A549 (cell line): ENCODE measurements at regions not wholly inside any gene's neighbourhood (a gene's known extent, or its start where the extent isn't known, plus 50 kb on each side); places are given as distances from the start of the nearest gene placed in this dataset.

Source experiments
- ATAC-seq, 2 experiments: fragments of 200-7000 bp in 1 of 2; fragments of >200 bp in 1 of 2; cut with Nextera tagmentation in 1 of 2; cut with Tn5 transposase in 1 of 2; 3 replicates each; pipeline versions ENCODE4 v1.8.0 to v1.9.1; 2018 to 2020; ENCODE audit warnings: mild to moderate bottlenecking in 1 of 2, moderate library complexity in 1 of 2
- CTCF ChIA-PET: fragments of 300-600 bp; sonication (Branson Sonifier 250); formaldehyde crosslinking; extraction: SDS; loops from one replicate; lab custom pipeline; 2021; ENCODE audit warnings: antibody characterized with exemption, inconsistent platforms; lab: Yijun Ruan, JAX
- POLR2A ChIA-PET: fragments of 350-600 bp; formaldehyde crosslinking; extraction: SDS; loops from one replicate; lab custom pipeline; 2021; ENCODE audit warnings: antibody characterized with exemption, inconsistent platforms; lab: Yijun Ruan, JAX
- DNase-seq, 2 experiments: peaks; one replicate each; pipeline versions ENCODE4 v3.0.0 to v3.0.0-alpha.2; 2011 to 2016; ENCODE audit warnings: low read depth in 1 of 2, low spot score in 1 of 2
- FAIRE-seq: peaks from 2 replicates; lab custom pipeline; 2011; peaks lifted over from hg19 to GRCh38; lab: Jason Lieb, UNC
- H3K27ac ChIP-seq, 2 experiments: fragments of >200 bp; sonication (Bioruptor Twin); formaldehyde crosslinking; 3 replicates each; pipeline ENCODE4 v1.5.1; 2016 to 2017
- H3K4me1 ChIP-seq: fragments of >200 bp; sonication (Bioruptor Twin); formaldehyde crosslinking; 3 replicates; pipeline ENCODE4 v1.6.1; 2016
- H3K4me2 ChIP-seq: fragments of >200 bp; sonication (Bioruptor Twin); formaldehyde crosslinking; 3 replicates; pipeline ENCODE4 v1.6.1; 2016
- H3K4me3 ChIP-seq: fragments of >200 bp; sonication (Bioruptor Twin); formaldehyde crosslinking; 3 replicates; pipeline ENCODE4 v1.5.1; 2016
- H3K9me3 ChIP-seq: fragments of >200 bp; sonication (Bioruptor Twin); formaldehyde crosslinking; 3 replicates; pipeline ENCODE4 v1.6.1; 2016
- CBX2 ChIP-seq: fragments of 200-600 bp; sonication (generic); IDR thresholded peaks from 2 replicates; pipeline ENCODE4 v1.6.1; 2016; ENCODE audit warnings: low read depth, mild to moderate bottlenecking, borderline replicate concordance
- CBX8 ChIP-seq: fragments of 200-600 bp; sonication (generic); IDR thresholded peaks from 2 replicates; pipeline ENCODE4 v1.6.1; 2016
- CHD2 ChIP-seq: fragments of 150-350 bp; IDR thresholded peaks from 2 replicates; pipeline ENCODE4 v1.6.1; 2014; ENCODE audit warnings: low read length; ENCODE audit not compliant: partially characterized antibody
- JUN ChIP-seq, 2 experiments: fragments of >200 bp; sonication (Bioruptor Twin); formaldehyde crosslinking; IDR thresholded peaks; 2 replicates in 1 of 2; 3 replicates in 1 of 2; pipeline ENCODE4 v1.6.1; 2016 to 2017
- MAZ ChIP-seq: fragments of 150-350 bp; IDR thresholded peaks from 2 replicates; pipeline ENCODE4 v1.6.1; 2014; ENCODE audit warnings: antibody characterized with exemption, low read depth, low read length, borderline replicate concordance
- NPAS2 ChIP-seq: fragments of 250-450 bp; sonication (Bioruptor Pico); IDR thresholded peaks from 2 replicates; pipeline ENCODE4 v1.8.0; 2022; ENCODE audit warnings: mild to moderate bottlenecking, moderate library complexity, borderline replicate concordance
- NR3C1 ChIP-seq: fragments of >200 bp; sonication (Bioruptor Twin); formaldehyde crosslinking; IDR thresholded peaks from 3 replicates; pipeline ENCODE4 v1.6.1; 2017
- POLR2A ChIP-seq: IDR thresholded peaks from 2 replicates; pipeline ENCODE4 v1.6.1; 2012; ENCODE audit warnings: mild to moderate bottlenecking, low read length
- POLR2AphosphoS2 ChIP-seq: conservative IDR thresholded peaks from 2 replicates; pipeline ENCODE4 v1.6.1; 2012; ENCODE audit warnings: low read length, improper control_type of control experiment, inconsistent platforms
- RAD21 ChIP-seq, 2 experiments: fragments of >200 bp in 1 of 2; sonication (Bioruptor Twin) in 1 of 2; formaldehyde crosslinking in 1 of 2; IDR thresholded peaks in 1 of 2; conservative IDR thresholded peaks in 1 of 2; 2 replicates in 1 of 2; 3 replicates in 1 of 2; pipeline ENCODE4 v1.6.1; 2012 to 2018; ENCODE audit warnings: inconsistent platforms in 1 of 2
- RNF2 ChIP-seq: fragments of 200-600 bp; sonication (generic); IDR thresholded peaks from 2 replicates; pipeline ENCODE4 v1.6.1; 2016; ENCODE audit warnings: low read depth, mild to moderate bottlenecking, antibody characterized with exemption, moderate library complexity, borderline replicate concordance
- SREBF2 ChIP-seq: fragments of 450-650 bp; IDR thresholded peaks from 2 replicates; pipeline ENCODE4 v1.6.1; 2014; ENCODE audit warnings: mild to moderate bottlenecking, moderate library complexity
- ZNF302 ChIP-seq: fragments of 250-450 bp; sonication (Bioruptor Pico); IDR thresholded peaks from 2 replicates; pipeline ENCODE4 v1.9.0; 2021; ENCODE audit warnings: inconsistent platforms, mild to moderate bottlenecking, moderate library complexity
- WGBS: methylation state at CpG from one replicate; pipeline ENCODE4 v1.1.6; 2017; ENCODE audit errors: missing lambda C conversion rate; 5-methylcytosine and 5-hydroxymethylcytosine counted together
- TF ChIP-seq, protein P1 (sequence below): fragments of 250-450 bp; sonication (Bioruptor Pico); IDR thresholded peaks from 2 replicates; pipeline ENCODE4 v1.5.0; 2020; ENCODE audit warnings: low read depth, mild to moderate bottlenecking, moderate library complexity
- TF ChIP-seq, protein P2 (sequence below): fragments of 250-450 bp; sonication (Bioruptor Pico); IDR thresholded peaks from 2 replicates; pipeline ENCODE4 v1.5.0; 2021; ENCODE audit warnings: mild to moderate bottlenecking, moderate library complexity, borderline replicate concordance
- TF ChIP-seq, protein P3 (sequence below): fragments of >200 bp; sonication (Bioruptor Twin); formaldehyde crosslinking; IDR thresholded peaks from 3 replicates; pipeline ENCODE4 v1.5.1; 2016
- TF ChIP-seq, protein P4 (sequence below): fragments of >200 bp; sonication (Bioruptor Twin); formaldehyde crosslinking; IDR thresholded peaks from 3 replicates; pipeline ENCODE4 v1.6.1; 2016

DNA sequence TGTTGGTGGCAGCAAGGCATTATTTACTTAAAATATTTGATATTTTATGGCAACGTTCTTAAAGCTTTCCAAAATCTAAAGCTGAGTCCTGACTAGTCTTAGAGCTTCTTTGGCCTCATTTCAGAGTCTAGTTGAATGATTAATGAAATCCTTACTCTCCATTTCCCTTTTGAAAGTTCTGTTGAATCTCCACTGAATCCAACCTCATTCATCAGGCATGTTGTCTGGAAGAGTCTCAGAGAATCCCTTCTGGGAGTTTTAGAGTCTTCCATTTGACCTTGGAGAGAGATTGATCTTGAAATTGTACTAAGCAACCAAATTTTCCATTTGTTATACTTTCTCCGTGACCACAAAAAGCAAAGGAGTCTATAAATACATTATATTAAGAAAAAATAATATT is 198.5 kb upstream of the TMEM196 start:
- WGBS = 66% methylated on average over 2 of the region's 2 CpGs
- Histone ChIP-seq H3K9me3 (no peaks in the 10 kb centered on the region), H3K4me3 (no peak overlapping the region), H3K4me1 (peaks cover 37% of the 10 kb centered on the region), H3K27ac (peak overlapping the region; percentile 78 to 88), H3K4me2 (no peak overlapping the region)
- DNase-seq = no peak
- ATAC-seq = no peak
- POLR2A ChIA-PET = no interaction called here
- no peak for TF ChIP-seq SREBF2
- TF ChIP-seq RNF2 = no peak
- no peak for TF ChIP-seq CBX8
- TF ChIP-seq POLR2AphosphoS2 = no peak
- TF ChIP-seq, protein P1, sequence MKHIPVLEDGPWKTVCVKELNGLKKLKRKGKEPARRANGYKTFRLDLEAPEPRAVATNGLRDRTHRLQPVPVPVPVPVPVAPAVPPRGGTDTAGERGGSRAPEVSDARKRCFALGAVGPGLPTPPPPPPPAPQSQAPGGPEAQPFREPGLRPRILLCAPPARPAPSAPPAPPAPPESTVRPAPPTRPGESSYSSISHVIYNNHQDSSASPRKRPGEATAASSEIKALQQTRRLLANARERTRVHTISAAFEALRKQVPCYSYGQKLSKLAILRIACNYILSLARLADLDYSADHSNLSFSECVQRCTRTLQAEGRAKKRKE = no peak
- TF ChIP-seq JUN (IDR thresholded peaks at IDR 0.05) = no peak
- TF ChIP-seq, protein P2, sequence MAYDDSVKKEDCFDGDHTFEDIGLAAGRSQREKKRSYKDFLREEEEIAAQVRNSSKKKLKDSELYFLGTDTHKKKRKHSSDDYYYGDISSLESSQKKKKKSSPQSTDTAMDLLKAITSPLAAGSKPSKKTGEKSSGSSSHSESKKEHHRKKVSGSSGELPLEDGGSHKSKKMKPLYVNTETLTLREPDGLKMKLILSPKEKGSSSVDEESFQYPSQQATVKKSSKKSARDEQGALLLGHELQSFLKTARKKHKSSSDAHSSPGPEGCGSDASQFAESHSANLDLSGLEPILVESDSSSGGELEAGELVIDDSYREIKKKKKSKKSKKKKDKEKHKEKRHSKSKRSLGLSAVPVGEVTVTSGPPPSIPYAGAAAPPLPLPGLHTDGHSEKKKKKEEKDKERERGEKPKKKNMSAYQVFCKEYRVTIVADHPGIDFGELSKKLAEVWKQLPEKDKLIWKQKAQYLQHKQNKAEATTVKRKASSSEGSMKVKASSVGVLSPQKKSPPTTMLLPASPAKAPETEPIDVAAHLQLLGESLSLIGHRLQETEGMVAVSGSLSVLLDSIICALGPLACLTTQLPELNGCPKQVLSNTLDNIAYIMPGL (CRISPR knock-in tag) = no peak
- TF ChIP-seq, protein P3, sequence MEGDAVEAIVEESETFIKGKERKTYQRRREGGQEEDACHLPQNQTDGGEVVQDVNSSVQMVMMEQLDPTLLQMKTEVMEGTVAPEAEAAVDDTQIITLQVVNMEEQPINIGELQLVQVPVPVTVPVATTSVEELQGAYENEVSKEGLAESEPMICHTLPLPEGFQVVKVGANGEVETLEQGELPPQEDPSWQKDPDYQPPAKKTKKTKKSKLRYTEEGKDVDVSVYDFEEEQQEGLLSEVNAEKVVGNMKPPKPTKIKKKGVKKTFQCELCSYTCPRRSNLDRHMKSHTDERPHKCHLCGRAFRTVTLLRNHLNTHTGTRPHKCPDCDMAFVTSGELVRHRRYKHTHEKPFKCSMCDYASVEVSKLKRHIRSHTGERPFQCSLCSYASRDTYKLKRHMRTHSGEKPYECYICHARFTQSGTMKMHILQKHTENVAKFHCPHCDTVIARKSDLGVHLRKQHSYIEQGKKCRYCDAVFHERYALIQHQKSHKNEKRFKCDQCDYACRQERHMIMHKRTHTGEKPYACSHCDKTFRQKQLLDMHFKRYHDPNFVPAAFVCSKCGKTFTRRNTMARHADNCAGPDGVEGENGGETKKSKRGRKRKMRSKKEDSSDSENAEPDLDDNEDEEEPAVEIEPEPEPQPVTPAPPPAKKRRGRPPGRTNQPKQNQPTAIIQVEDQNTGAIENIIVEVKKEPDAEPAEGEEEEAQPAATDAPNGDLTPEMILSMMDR = no peak
- TF ChIP-seq RAD21 (conservative IDR thresholded peaks at IDR 0.05 in 1 of 2, IDR thresholded peaks at IDR 0.05 in 1 of 2) = no peak
- TF ChIP-seq ZNF302 (CRISPR knock-in tag) = no peak
- no peak for TF ChIP-seq CBX2
- TF ChIP-seq CHD2 = no peak
- no peak for TF ChIP-seq NPAS2
- TF ChIP-seq MAZ = no peak
- no peak for TF ChIP-seq NR3C1
- no peak for TF ChIP-seq POLR2A
- CTCF ChIA-PET = interaction anchor here (1.4 to 1.7 kb wide), 2 partner anchors 172 to 217 kb away, joined by 3 read pairs; no protein-coding TSS in a partner anchor
- no peak for FAIRE-seq

DNA sequence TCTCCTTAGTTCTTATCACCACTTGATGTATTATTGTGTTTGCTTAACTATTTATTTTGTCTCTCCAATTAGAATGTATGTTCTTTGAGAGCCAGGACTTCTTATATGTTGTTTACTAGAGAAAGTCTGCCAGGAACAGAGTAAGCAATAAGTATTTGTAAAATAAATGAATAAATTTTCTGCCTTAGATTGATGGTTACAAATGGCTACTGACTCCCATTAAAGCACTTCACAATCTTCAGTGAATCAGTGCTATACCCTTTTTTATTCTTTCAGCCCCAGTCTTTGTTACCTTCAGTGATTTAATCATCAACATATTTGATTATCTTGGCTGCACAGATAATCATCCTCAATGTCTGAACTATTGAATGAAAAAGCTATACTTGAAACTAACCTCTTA is 197.1 kb upstream of the TMEM196 start:
- peak; percentile 57 to 68 for ATAC-seq
- no peaks in the 10 kb centered on the region; the same call in 2 of the 3 replicates for H3K9me3 ChIP-seq
- peaks cover 37% of the 10 kb centered on the region for H3K4me1 ChIP-seq
- no peak for TF ChIP-seq RAD21 (conservative IDR thresholded peaks at IDR 0.05 in 1 of 2, IDR thresholded peaks at IDR 0.05 in 1 of 2)
- TF ChIP-seq, protein P4, sequence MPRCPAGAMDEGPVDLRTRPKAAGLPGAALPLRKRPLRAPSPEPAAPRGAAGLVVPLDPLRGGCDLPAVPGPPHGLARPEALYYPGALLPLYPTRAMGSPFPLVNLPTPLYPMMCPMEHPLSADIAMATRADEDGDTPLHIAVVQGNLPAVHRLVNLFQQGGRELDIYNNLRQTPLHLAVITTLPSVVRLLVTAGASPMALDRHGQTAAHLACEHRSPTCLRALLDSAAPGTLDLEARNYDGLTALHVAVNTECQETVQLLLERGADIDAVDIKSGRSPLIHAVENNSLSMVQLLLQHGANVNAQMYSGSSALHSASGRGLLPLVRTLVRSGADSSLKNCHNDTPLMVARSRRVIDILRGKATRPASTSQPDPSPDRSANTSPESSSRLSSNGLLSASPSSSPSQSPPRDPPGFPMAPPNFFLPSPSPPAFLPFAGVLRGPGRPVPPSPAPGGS = peak; percentile 8; the same call in 1 of the 3 replicates
- TF ChIP-seq, all 56 proteins: peak for 1
- Histone ChIP-seq H3K27ac (peak overlapping the region; percentile 88 to 91), H3K4me3 (no peak overlapping the region), H3K4me2 (peak overlapping the region; percentile 80)
- ChIA-PET POLR2A (interaction anchor here (1.7 kb wide), 1 partner anchor 12 kb away, joined by 6 read pairs; no protein-coding TSS in a partner anchor), CTCF (interaction anchor here (1.4 kb wide), 1 partner anchor 202 kb away, joined by 5 read pairs; no protein-coding TSS in a partner anchor)
- DNase-seq (no peak), FAIRE-seq (no peak)
